SK-N-SH (cell line): ENCODE measurements at regions not wholly inside any gene's neighbourhood (a gene's known extent, or its start where the extent isn't known, plus 50 kb on each side); places are given as distances from the start of the nearest gene placed in this dataset.

ENCODE experiments used
- CTCF ChIA-PET: fragments of 300-600, 350-600 bp; formaldehyde crosslinking; extraction: SDS; loops from one replicate; lab custom pipeline; 2021; lab: Yijun Ruan, JAX
- POLR2A ChIA-PET: fragments of 350-600 bp; sonication (Branson Sonifier 250); formaldehyde crosslinking; extraction: SDS; loops from one replicate; lab custom pipeline; 2020; ENCODE audit warnings: antibody characterized with exemption, inconsistent platforms; lab: Yijun Ruan, JAX
- DNase-seq: peaks from one replicate; pipeline ENCODE4 v3.0.0; 2012
- H2AFZ ChIP-seq: fragments of 200-600 bp; sonication (generic); 2 replicates; pipeline ENCODE4 v1.8.1; 2016; ENCODE audit warnings: antibody characterized with exemption, mild to moderate bottlenecking, low read depth
- H3F3A ChIP-seq: fragments of 200-600 bp; sonication (generic); replicated peaks from 2 replicates; pipeline ENCODE3; 2016; ENCODE audit warnings: antibody characterized with exemption, mild to moderate bottlenecking; ENCODE audit not compliant: insufficient read depth
- H3K27ac ChIP-seq, 2 experiments: fragments of 200-500 bp in 1 of 2; fragments of 200-600 bp in 1 of 2; sonication (Bioruptor generic) in 1 of 2; sonication (generic), shearing (Covaris generic) in 1 of 2; 2 replicates each; pipeline versions ENCODE4 v1.5.1 to v1.6.1; 2014 to 2016; ENCODE audit warnings: low read depth in 2 of 2, inconsistent platforms in 1 of 2, low read length in 1 of 2, mild to moderate bottlenecking in 1 of 2, mixed read lengths in 1 of 2
- H3K27me3 ChIP-seq: fragments of 200-600 bp; sonication (generic), shearing (Covaris generic); 2 replicates; pipeline ENCODE4 v1.6.1; 2016; ENCODE audit warnings: mixed run types; ENCODE audit not compliant: insufficient read depth
- H3K36me3 ChIP-seq, 2 experiments: fragments of 200-500 bp in 1 of 2; fragments of 200-600 bp in 1 of 2; sonication (Bioruptor generic) in 1 of 2; sonication (generic) in 1 of 2; replicated peaks in 1 of 2; 2 replicates each; pipeline versions ENCODE3 to v1.5.1; 2014 to 2016; ENCODE audit warnings: low read length in 1 of 2, mild to moderate bottlenecking in 1 of 2; ENCODE audit not compliant: insufficient read depth in 2 of 2, control insufficient read depth in 1 of 2
- H3K4me1 ChIP-seq, 2 experiments: fragments of 200-500 bp in 1 of 2; fragments of 200-600 bp in 1 of 2; sonication (Bioruptor generic) in 1 of 2; sonication (generic), shearing (Covaris generic) in 1 of 2; 2 replicates each; pipeline versions ENCODE4 v1.5.1 to v1.6.1; 2014 to 2016; ENCODE audit warnings: low read depth in 1 of 2, low read length in 1 of 2, mixed run types in 1 of 2; ENCODE audit not compliant: insufficient read depth in 2 of 2, control insufficient read depth in 1 of 2
- H3K4me2 ChIP-seq: fragments of 200-600 bp; sonication (generic), shearing (Covaris generic); 2 replicates; pipeline ENCODE4 v1.6.1; 2017; ENCODE audit warnings: mixed run types
- H3K4me3 ChIP-seq, 2 experiments: fragments of 200-500 bp in 1 of 2; fragments of 200-600 bp in 1 of 2; sonication (Bioruptor generic) in 1 of 2; sonication (generic), shearing (Covaris generic) in 1 of 2; 2 replicates each; pipeline versions ENCODE4 v1.5.1 to v1.8.1; 2014 to 2016; ENCODE audit warnings: low read depth in 2 of 2, inconsistent platforms in 1 of 2, low read length in 1 of 2, mild to moderate bottlenecking in 1 of 2, mixed read lengths in 1 of 2, moderate library complexity in 1 of 2
- H3K79me2 ChIP-seq: fragments of 200-600 bp; sonication (generic); 2 replicates; pipeline ENCODE4 v1.8.1; 2017; ENCODE audit warnings: mild to moderate bottlenecking; ENCODE audit not compliant: insufficient read depth
- H3K9ac ChIP-seq: fragments of 200-600 bp; sonication (generic); 2 replicates; pipeline ENCODE4 v1.6.1; 2017; ENCODE audit warnings: mixed run types
- H3K9me2 ChIP-seq: fragments of 200-600 bp; sonication (generic); 2 replicates; pipeline ENCODE4 v1.6.1; 2017; ENCODE audit warnings: mixed run types
- H3K9me3 ChIP-seq: fragments of 200-600 bp; sonication (generic); 2 replicates; pipeline ENCODE4 v1.6.1; 2017; ENCODE audit warnings: mixed run types, mild to moderate bottlenecking, moderate library complexity
- H4K20me1 ChIP-seq: fragments of 200-600 bp; sonication (generic); 2 replicates; pipeline ENCODE4 v1.6.1; 2017; ENCODE audit warnings: mild to moderate bottlenecking, mixed run types; ENCODE audit not compliant: insufficient read depth
- CHD2 ChIP-seq: fragments of 150-350 bp; IDR thresholded peaks from 2 replicates; pipeline ENCODE4 v1.6.1; 2018; ENCODE audit warnings: low read length; ENCODE audit not compliant: partially characterized antibody
- CTCF ChIP-seq: fragments of 200-600 bp; sonication (generic); IDR thresholded peaks from 2 replicates; pipeline ENCODE4 v1.6.1; 2017; ENCODE audit warnings: antibody characterized with exemption, mild to moderate bottlenecking, moderate library complexity
- EP300 ChIP-seq, 2 experiments: IDR thresholded peaks; 2 replicates each; pipeline versions ENCODE4 v1.4.0 to v1.6.1; 2012; ENCODE audit warnings: borderline replicate concordance in 1 of 2, low read depth in 1 of 2, low read length in 1 of 2
- FOXJ3 ChIP-seq: sonication (generic); formaldehyde crosslinking; IDR thresholded peaks from 2 replicates; pipeline ENCODE4 v1.5.1; 2020; ENCODE audit warnings: mild to moderate bottlenecking, missing genetic modification reagents
- GATA2 ChIP-seq: sonication (generic); formaldehyde crosslinking; IDR thresholded peaks from 2 replicates; pipeline ENCODE4 v1.5.0; 2020; ENCODE audit warnings: mild to moderate bottlenecking, missing genetic modification reagents
- IRF3 ChIP-seq: fragments of 150-350 bp; IDR thresholded peaks from 2 replicates; pipeline ENCODE4 v1.6.1; 2016; ENCODE audit warnings: mild to moderate bottlenecking, low read depth, low read length
- NRF1 ChIP-seq: IDR thresholded peaks from 2 replicates; pipeline ENCODE4 v1.6.1; 2012; ENCODE audit warnings: low read depth, mild to moderate bottlenecking, low read length
- RCOR1 ChIP-seq: fragments of 150-350 bp; IDR thresholded peaks from 2 replicates; pipeline ENCODE4 v1.6.1; 2017; ENCODE audit warnings: antibody characterized with exemption, low read length
- RFX5 ChIP-seq: IDR thresholded peaks from 2 replicates; pipeline ENCODE4 v1.6.1; 2012; ENCODE audit warnings: mild to moderate bottlenecking, improper control_type of control experiment, low read length
- USF1 ChIP-seq: IDR thresholded peaks from 2 replicates; pipeline ENCODE4 v1.4.0; 2012; ENCODE audit warnings: low read depth, borderline replicate concordance
- ZBTB33 ChIP-seq: IDR thresholded peaks from 2 replicates; pipeline ENCODE4 v1.4.0; 2012; ENCODE audit warnings: low read depth, borderline replicate concordance
- WGBS: methylation state at CpG from one replicate; pipeline ENCODE4 v1.1.6; 2017; ENCODE audit warnings: low lambda C conversion rate; 5-methylcytosine and 5-hydroxymethylcytosine counted together

GRCh38 chr9:80797831-80798688 lies 891.3 kb downstream of the TLE1 start (continued):
- TF ChIP-seq GATA2 (peak; percentile 68), USF1 (no peak), CHD2 (peak; percentile 93), RFX5 (no peak), FOXJ3 (CRISPR knock-in tag) (peak; percentile 93), NRF1 (no peak), EP300 (IDR thresholded peaks at IDR 0.05; ENCODE audit: borderline replicate concordance in 1 of 2, low read depth in 1 of 2, low read length in 1 of 2) (peak; percentile 23 to 98; a peak in 3 of 4 replicates), ZBTB33 (no peak)

- Histone ChIP-seq H3K36me3 (no peaks in the 10 kb centered on the region), H3F3A (no peaks in the 10 kb centered on the region)
- TF ChIP-seq USF1 (no peak), IRF3 (no peak), RCOR1 (peak; percentile 68; the same call in 1 of the 2 replicates), CTCF (no peak)
- TF ChIP-seq, all 33 proteins: peak for 1
- peaks cover 0 to 20% of the 10 kb centered on the region in 2 experiments; a peak in 2 of 4 replicates for H3K4me1 ChIP-seq
- CTCF ChIA-PET = interaction anchor here (0.5 kb wide), 1 partner anchor 400 kb away, joined by 3 read pairs; no protein-coding TSS in a partner anchor
- H3K4me3 ChIP-seq = no peak overlapping the region
- WGBS = 27% methylated on average over 4 of the region's 4 CpGs
- peak overlapping the region in 1 of 2 experiments; percentile 83; a peak in 2 of 4 replicates for H3K27ac ChIP-seq
- no peaks in the 10 kb centered on the region for H3K79me2 ChIP-seq
- H3K9me2 ChIP-seq = no peaks in the 10 kb centered on the region
- POLR2A ChIA-PET = interaction anchor here (0.7 kb wide), 2 partner anchors 86 to 1801 kb away, joined by 3 read pairs; no protein-coding TSS in a partner anchor
- no peak overlapping the region for H3K4me2 ChIP-seq
- H3K9me3 ChIP-seq = no peaks in the 10 kb centered on the region; the same call in 1 of the 2 replicates
- no peaks in the 10 kb centered on the region for H3K27me3 ChIP-seq
- DNase-seq = no peak
- no peaks in the 10 kb centered on the region for H4K20me1 ChIP-seq
- no peak overlapping the region for H3K9ac ChIP-seq
- no peak overlapping the region for H2AFZ ChIP-seq
Observed at GRCh38 chr9:80797101-80797829, 892.1 kb downstream of the TLE1 start.
